ENCODE measurements at regions not wholly inside any gene's neighbourhood (a gene's known extent, or its start where the extent isn't known, plus 50 kb on each side); places are given as distances from the start of the nearest gene placed in this dataset.

GRCh38 chr15:57861815-57862586 is 155.5 kb downstream of the POLR2M start:
- Histone ChIP-seq H3K27me3 (ENCODE audit: insufficient read depth, poor library complexity, severe bottlenecking) (peaks cover 14% of the 10 kb centered on the region), H3K27ac (replicated peaks) (no peak overlapping the region), H3K4me3 (replicated peaks; ENCODE audit: insufficient read depth, low read length) (no peak overlapping the region)
- TF ChIP-seq CTCF (IDR thresholded peaks at IDR 0.05; ENCODE audit: insufficient read depth, low read length) (no peak), SPI1 (IDR thresholded peaks at IDR 0.05; ENCODE audit: borderline replicate concordance, low read depth) (no peak), GABPA (IDR thresholded peaks at IDR 0.05; ENCODE audit: low read depth) (no peak), REST (IDR thresholded peaks at IDR 0.05; ENCODE audit: insufficient replicate concordance, low read depth) (no peak), POLR2AphosphoS5 (IDR thresholded peaks at IDR 0.05; ENCODE audit: low read depth) (no peak)
- DNase-seq (ENCODE audit: low read depth in 1 of 2, low spot score in 1 of 2), result no peak

- no peak overlapping the region for H3K4me3 ChIP-seq (replicated peaks; ENCODE audit: insufficient read depth, low read length)
- no peak overlapping the region for H3K27ac ChIP-seq (replicated peaks)
- TF ChIP-seq GABPA (IDR thresholded peaks at IDR 0.05; ENCODE audit: low read depth), result no peak
- TF ChIP-seq SPI1 (IDR thresholded peaks at IDR 0.05; ENCODE audit: borderline replicate concordance, low read depth), result no peak
- TF ChIP-seq CTCF (IDR thresholded peaks at IDR 0.05; ENCODE audit: insufficient read depth, low read length), result no peak
- TF ChIP-seq REST (IDR thresholded peaks at IDR 0.05; ENCODE audit: insufficient replicate concordance, low read depth), result no peak
- TF ChIP-seq POLR2AphosphoS5 (IDR thresholded peaks at IDR 0.05; ENCODE audit: low read depth), result no peak
- peaks cover 12% of the 10 kb centered on the region for H3K27me3 ChIP-seq (ENCODE audit: insufficient read depth, poor library complexity, severe bottlenecking)
- DNase-seq (ENCODE audit: low read depth in 1 of 2, low spot score in 1 of 2), result no peak
These were observed 156.2 kb downstream of the POLR2M start for GRCh38 chr15:57862761-57863160.

GRCh38 chr15:57865294-57865693 is 158.8 kb downstream of the POLR2M start:
- Histone ChIP-seq H3K4me3 (replicated peaks; ENCODE audit: insufficient read depth, low read length) (no peak overlapping the region), H3K27me3 (ENCODE audit: insufficient read depth, poor library complexity, severe bottlenecking) (peaks cover 10% of the 10 kb centered on the region), H3K27ac (replicated peaks) (no peak overlapping the region)
- no peak for TF ChIP-seq GABPA (IDR thresholded peaks at IDR 0.05; ENCODE audit: low read depth)
- no peak for TF ChIP-seq CTCF (IDR thresholded peaks at IDR 0.05; ENCODE audit: insufficient read depth, low read length)
- no peak for TF ChIP-seq REST (IDR thresholded peaks at IDR 0.05; ENCODE audit: insufficient replicate concordance, low read depth)
- no peak for DNase-seq (ENCODE audit: low read depth in 1 of 2, low spot score in 1 of 2)
